GM23248 (cell line): ENCODE measurements at regions not wholly inside any gene's neighbourhood (a gene's known extent, or its start where the extent isn't known, plus 50 kb on each side); places are given as distances from the start of the nearest gene placed in this dataset.

Experiments used
- DNase-seq: peaks from one replicate; pipeline ENCODE4 v3.0.0-alpha.2; 2015
- H2AFZ ChIP-seq: fragments of 200-600 bp; sonication (generic); 2 replicates; pipeline ENCODE4 v1.6.1; 2016; ENCODE audit warnings: antibody characterized with exemption
- H3F3A ChIP-seq: fragments of 200-600 bp; sonication (generic); 2 replicates; pipeline ENCODE4 v1.6.1; 2016; ENCODE audit warnings: mild to moderate bottlenecking, antibody characterized with exemption, mixed run types; ENCODE audit not compliant: insufficient read depth
- H3K27ac ChIP-seq: fragments of 200-600 bp; sonication (generic); 2 replicates; pipeline ENCODE4 v1.5.1; 2016; ENCODE audit warnings: mild to moderate bottlenecking
- H3K27me3 ChIP-seq: fragments of 200-600 bp; sonication (generic); replicated peaks from 2 replicates; pipeline ENCODE4 v1.6.1; 2016; ENCODE audit warnings: mild to moderate bottlenecking; ENCODE audit not compliant: insufficient read depth
- H3K36me3 ChIP-seq: fragments of 200-600 bp; sonication (generic); 2 replicates; pipeline ENCODE4 v1.6.1; 2016; ENCODE audit warnings: low read depth, mild to moderate bottlenecking
- H3K4me1 ChIP-seq: fragments of 200-600 bp; sonication (generic); 2 replicates; pipeline ENCODE4 v1.6.1; 2016; ENCODE audit warnings: mild to moderate bottlenecking; ENCODE audit not compliant: insufficient read depth
- H3K4me2 ChIP-seq: fragments of 200-600 bp; sonication (generic); one replicate; pipeline ENCODE4 v1.6.1; 2016; ENCODE audit warnings: mild to moderate bottlenecking; ENCODE audit not compliant: unreplicated experiment
- H3K4me3 ChIP-seq: fragments of 200-600 bp; sonication (generic); 2 replicates; pipeline ENCODE4 v1.5.1; 2016; ENCODE audit warnings: mild to moderate bottlenecking
- H3K79me2 ChIP-seq: fragments of 200-600 bp; sonication (generic); 2 replicates; pipeline ENCODE4 v1.6.1; 2016; ENCODE audit warnings: mild to moderate bottlenecking; ENCODE audit not compliant: insufficient read depth
- H3K9ac ChIP-seq: fragments of 200-600 bp; sonication (generic); 2 replicates; pipeline ENCODE4 v1.6.1; 2016; ENCODE audit warnings: mild to moderate bottlenecking
- H3K9me2 ChIP-seq: fragments of 200-600 bp; sonication (generic); 2 replicates; pipeline ENCODE4 v1.6.1; 2016; ENCODE audit warnings: mixed run types, mild to moderate bottlenecking, moderate library complexity; ENCODE audit not compliant: insufficient read depth
- H3K9me3 ChIP-seq: fragments of 200-600 bp; sonication (generic); one replicate; pipeline ENCODE4 v1.6.1; 2017; ENCODE audit warnings: low read depth
- H4K20me1 ChIP-seq: fragments of 200-600 bp; sonication (generic); 2 replicates; pipeline ENCODE4 v1.6.0; 2016; ENCODE audit not compliant: insufficient read depth
- EZH2 ChIP-seq: fragments of 200-600 bp; sonication (generic); IDR thresholded peaks from 2 replicates; pipeline ENCODE4 v1.6.1; 2018; ENCODE audit warnings: antibody characterized with exemption, mild to moderate bottlenecking; ENCODE audit not compliant: insufficient read depth, poor library complexity, severe bottlenecking
- EZH2phosphoT487 ChIP-seq: fragments of 200-600 bp; sonication (generic); IDR thresholded peaks from 2 replicates; pipeline ENCODE4 v1.6.1; 2018; ENCODE audit warnings: antibody characterized with exemption, moderate library complexity, mild to moderate bottlenecking, low read depth; ENCODE audit not compliant: insufficient read depth
- WGBS, 2 experiments: methylation state at CpG; one replicate each; pipeline ENCODE4 v1.1.6; 2015 to 2017; ENCODE audit warnings: low lambda C conversion rate in 2 of 2, low coverage in 1 of 2; ENCODE audit errors: missing lambda C conversion rate in 2 of 2; 5-methylcytosine and 5-hydroxymethylcytosine counted together
- in situ Hi-C: fragments of 300-500 bp; cut with MboI; formaldehyde crosslinking; loops from 2 replicates; pipeline ENCODE4 v1.15.0; 2020

GRCh38 chr18:38706373-38706772 is 1140.8 kb upstream of the CELF4 start:
- H3K9ac ChIP-seq: no peak overlapping the region
- WGBS, 2 experiments: 29 to 33% methylated on average over 5 of the region's 5 CpGs
- no peaks in the 10 kb centered on the region for H3K79me2 ChIP-seq
- H3K4me3 ChIP-seq: no peak overlapping the region
- no peak for TF ChIP-seq EZH2
- no peak for TF ChIP-seq EZH2phosphoT487
- no peaks in the 10 kb centered on the region for H3K9me3 ChIP-seq
- H3K4me2 ChIP-seq: no peak overlapping the region
- no peaks in the 10 kb centered on the region for H3K4me1 ChIP-seq
- no peaks in the 10 kb centered on the region for H3K9me2 ChIP-seq
- no peak overlapping the region for H3K27ac ChIP-seq
- no peaks in the 10 kb centered on the region for H4K20me1 ChIP-seq
- no peak overlapping the region for H2AFZ ChIP-seq
- in situ Hi-C loops: no loop called here
- H3K27me3 ChIP-seq: no peaks in the 10 kb centered on the region
- no peak for DNase-seq
- no peaks in the 10 kb centered on the region for H3K36me3 ChIP-seq
- H3F3A ChIP-seq: no peaks in the 10 kb centered on the region

GRCh38 chr18:38698088-38698487 is 1132.5 kb upstream of the CELF4 start:
- H3K9me3 ChIP-seq: no peaks in the 10 kb centered on the region

GRCh38 chr18:38695559-38696280 is 1130.1 kb upstream of the CELF4 start:
- Histone ChIP-seq H3F3A (no peaks in the 10 kb centered on the region), H3K9ac (no peak overlapping the region), H3K4me3 (no peak overlapping the region), H3K79me2 (no peaks in the 10 kb centered on the region), H3K4me2 (no peak overlapping the region), H4K20me1 (no peaks in the 10 kb centered on the region), H2AFZ (no peak overlapping the region), H3K9me3 (no peaks in the 10 kb centered on the region), H3K27ac (no peak overlapping the region), H3K9me2 (no peaks in the 10 kb centered on the region), H3K36me3 (no peaks in the 10 kb centered on the region), H3K27me3 (no peaks in the 10 kb centered on the region), H3K4me1 (no peaks in the 10 kb centered on the region)
- in situ Hi-C loops: no loop called here
- 25 to 30% methylated on average over 5 of the region's 5 CpGs for WGBS, 2 experiments
- DNase-seq: peak; percentile 18
- TF ChIP-seq EZH2phosphoT487 (no peak), EZH2 (no peak)

More at GRCh38 chr18:38698088-38698487, 1132.5 kb upstream of the CELF4 start:
- no peaks in the 10 kb centered on the region for H3K36me3 ChIP-seq
- no peak overlapping the region for H3K4me3 ChIP-seq
- H3K27me3 ChIP-seq: no peaks in the 10 kb centered on the region
- DNase-seq: no peak
- no peak for TF ChIP-seq EZH2phosphoT487
- TF ChIP-seq EZH2: no peak
- 23 to 33% methylated on average over 2 of the region's 2 CpGs for WGBS, 2 experiments
- H4K20me1 ChIP-seq: no peaks in the 10 kb centered on the region
- in situ Hi-C loops: no loop called here
- no peaks in the 10 kb centered on the region for H3F3A ChIP-seq
- H3K79me2 ChIP-seq: no peaks in the 10 kb centered on the region
- H3K4me2 ChIP-seq: no peak overlapping the region
- no peak overlapping the region for H2AFZ ChIP-seq
- H3K4me1 ChIP-seq: no peaks in the 10 kb centered on the region
- H3K27ac ChIP-seq: no peak overlapping the region
- H3K9ac ChIP-seq: no peak overlapping the region
- no peaks in the 10 kb centered on the region for H3K9me2 ChIP-seq

GRCh38 chr18:38693104-38693503 is 1127.5 kb upstream of the CELF4 start:
- Histone ChIP-seq H3K9ac (no peak overlapping the region), H3K27me3 (no peaks in the 10 kb centered on the region), H4K20me1 (no peaks in the 10 kb centered on the region), H3K9me3 (no peaks in the 10 kb centered on the region), H3K79me2 (no peaks in the 10 kb centered on the region), H3K9me2 (no peaks in the 10 kb centered on the region), H2AFZ (no peak overlapping the region), H3K4me2 (no peak overlapping the region), H3F3A (no peaks in the 10 kb centered on the region), H3K36me3 (no peaks in the 10 kb centered on the region), H3K4me3 (no peak overlapping the region), H3K27ac (no peak overlapping the region), H3K4me1 (no peaks in the 10 kb centered on the region)
- no peak for DNase-seq
- TF ChIP-seq EZH2: no peak
- no peak for TF ChIP-seq EZH2phosphoT487
- 18 to 22% methylated on average over 5 of the region's 5 CpGs for WGBS, 2 experiments
- in situ Hi-C loops: no loop called here
